Kidney (tissue), 13 donors: ENCODE measurements at regions not wholly inside any gene's neighbourhood (a gene's known extent, or its start where the extent isn't known, plus 50 kb on each side); places are given as distances from the start of the nearest gene placed in this dataset.
A peak's percentile ranks its signal among the peaks of the same experiment; 100 is the strongest.

Experiments used
- DNase-seq, 5 donors: peaks; one replicate each; pipeline ENCODE4 v3.0.0-alpha.2; 2013 to 2020
- FAIRE-seq: peaks from 2 replicates; lab custom pipeline; 2012; peaks lifted over from hg19 to GRCh38; lab: Jason Lieb, UNC
- H3K27ac ChIP-seq, 2 donors: one replicate each; pipeline ENCODE4 v1.7.0; 2013; ENCODE audit warnings: low read depth in 2 of 2, low read length in 2 of 2, inconsistent platforms in 1 of 2
- H3K27me3 ChIP-seq: one replicate; pipeline ENCODE4 v1.7.1; 2013; ENCODE audit warnings: low read length, inconsistent platforms; ENCODE audit not compliant: control insufficient read depth, insufficient read depth
- H3K36me3 ChIP-seq, 3 donors: one replicate each; pipeline versions ENCODE4 v1.7.0 to v1.7.1; 2013; ENCODE audit warnings: low read length in 3 of 3, control low read depth in 1 of 3, inconsistent platforms in 1 of 3; ENCODE audit not compliant: insufficient read depth in 3 of 3, control insufficient read depth in 2 of 3
- H3K4me1 ChIP-seq, 3 donors: one replicate each; pipeline versions ENCODE4 v1.7.0 to v1.7.1; 2013; ENCODE audit warnings: low read length in 3 of 3, inconsistent platforms in 1 of 3, low read depth in 1 of 3; ENCODE audit not compliant: control insufficient read depth in 2 of 3, insufficient read depth in 2 of 3
- H3K4me3 ChIP-seq, 3 donors: one replicate each; pipeline versions ENCODE4 v1.7.0 to v1.8.1; 2013; ENCODE audit warnings: low read length in 3 of 3, control low read depth in 1 of 3, inconsistent platforms in 1 of 3
- H3K9ac ChIP-seq, 3 donors: one replicate each; pipeline versions ENCODE4 v1.7.0 to v1.7.1; 2013; ENCODE audit warnings: low read length in 3 of 3, control low read depth in 1 of 3, inconsistent platforms in 1 of 3
- H3K9me3 ChIP-seq, 3 donors: one replicate each; pipeline versions ENCODE4 v1.7.0 to v1.7.1; 2013; ENCODE audit warnings: low read length in 3 of 3, control low read depth in 1 of 3, inconsistent platforms in 1 of 3; ENCODE audit not compliant: control insufficient read depth in 2 of 3, insufficient read depth in 1 of 3
- intact Hi-C: fragments of 100-400 bp; cut with DNase I; formaldehyde crosslinking; loops from one replicate; pipeline ENCODE4 v1.11.1; 2022
- TF ChIP-seq, protein P1 (sequence below): IDR thresholded peaks from 3 replicates; pipeline ENCODE4 v1.5.1; 2012; ENCODE audit warnings: mild to moderate bottlenecking, moderate library complexity, borderline replicate concordance; ENCODE audit not compliant: insufficient read depth; ENCODE audit errors: extremely low read depth
- donor health status: control.
- donor health status: control.
- donor health status: control.
- donor health status: control.
- donor health status: control.
- donor health status: DM: yes; HTN: yes; CAD: no.
- donor health status: Normal renal cell carcinoma (clear cell type).

DNA sequence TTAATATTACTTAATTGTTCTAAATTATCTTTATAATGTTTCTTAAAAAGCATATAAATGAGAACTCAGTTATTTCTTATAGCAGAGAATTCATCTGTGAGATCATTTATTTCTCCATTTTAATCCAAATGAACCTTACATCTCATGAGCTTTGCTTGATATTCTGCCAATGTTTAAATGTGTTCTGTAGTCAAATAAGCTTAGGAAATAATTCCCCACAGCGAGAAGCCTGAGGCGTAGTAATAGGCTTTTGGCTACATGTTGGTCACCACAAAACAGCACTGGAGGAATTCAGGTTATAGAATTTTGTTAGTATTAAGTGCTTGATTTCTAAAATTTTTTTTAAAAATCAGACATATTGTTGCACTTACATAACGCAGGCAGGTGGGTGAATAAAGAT lies 585.3 kb upstream of the RORB start:
- no peaks in the 10 kb centered on the region for H3K9me3 ChIP-seq
- H3K9ac ChIP-seq = no peak overlapping the region
- intact Hi-C loops = no loop called here
- DNase-seq (no peak), FAIRE-seq (peak; percentile 29)
- no peak overlapping the region for H3K27ac ChIP-seq
- no peak overlapping the region for H3K4me3 ChIP-seq
- no peaks in the 10 kb centered on the region for H3K27me3 ChIP-seq
- no peaks in the 10 kb centered on the region for H3K4me1 ChIP-seq
- H3K36me3 ChIP-seq = no peaks in the 10 kb centered on the region
- TF ChIP-seq, protein P1, sequence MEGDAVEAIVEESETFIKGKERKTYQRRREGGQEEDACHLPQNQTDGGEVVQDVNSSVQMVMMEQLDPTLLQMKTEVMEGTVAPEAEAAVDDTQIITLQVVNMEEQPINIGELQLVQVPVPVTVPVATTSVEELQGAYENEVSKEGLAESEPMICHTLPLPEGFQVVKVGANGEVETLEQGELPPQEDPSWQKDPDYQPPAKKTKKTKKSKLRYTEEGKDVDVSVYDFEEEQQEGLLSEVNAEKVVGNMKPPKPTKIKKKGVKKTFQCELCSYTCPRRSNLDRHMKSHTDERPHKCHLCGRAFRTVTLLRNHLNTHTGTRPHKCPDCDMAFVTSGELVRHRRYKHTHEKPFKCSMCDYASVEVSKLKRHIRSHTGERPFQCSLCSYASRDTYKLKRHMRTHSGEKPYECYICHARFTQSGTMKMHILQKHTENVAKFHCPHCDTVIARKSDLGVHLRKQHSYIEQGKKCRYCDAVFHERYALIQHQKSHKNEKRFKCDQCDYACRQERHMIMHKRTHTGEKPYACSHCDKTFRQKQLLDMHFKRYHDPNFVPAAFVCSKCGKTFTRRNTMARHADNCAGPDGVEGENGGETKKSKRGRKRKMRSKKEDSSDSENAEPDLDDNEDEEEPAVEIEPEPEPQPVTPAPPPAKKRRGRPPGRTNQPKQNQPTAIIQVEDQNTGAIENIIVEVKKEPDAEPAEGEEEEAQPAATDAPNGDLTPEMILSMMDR = no peak

DNA sequence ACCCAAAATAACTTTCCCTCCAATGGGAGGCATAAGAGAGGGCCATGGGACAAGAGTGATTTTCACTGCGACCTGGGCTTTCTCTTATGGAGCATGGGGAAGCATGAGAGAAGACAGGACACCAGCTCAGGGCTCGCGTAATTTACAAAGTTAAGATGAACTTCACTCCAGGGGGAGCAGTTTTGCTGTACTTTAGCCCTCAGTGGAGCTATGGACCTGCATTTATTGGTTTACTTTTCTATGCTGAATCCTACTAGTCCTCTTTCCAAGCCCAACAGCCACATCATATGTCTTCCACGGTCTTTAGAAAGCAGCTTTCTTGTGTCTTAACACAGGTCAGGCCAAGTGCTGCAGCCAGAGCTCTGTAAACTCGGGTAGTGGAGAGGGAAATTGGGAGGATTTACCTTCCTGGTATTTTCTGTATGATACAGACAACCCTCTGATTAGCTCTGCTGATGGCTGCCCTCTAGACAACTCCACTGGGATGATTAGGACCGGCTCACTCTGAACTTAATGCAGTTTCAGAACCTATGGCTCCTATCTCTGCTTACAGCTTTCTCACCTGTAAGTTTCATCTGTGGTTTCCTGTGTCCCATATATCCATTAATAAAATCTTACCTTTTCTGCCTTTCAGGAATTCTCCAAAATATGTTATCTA lies 581.0 kb upstream of the RORB start:
- H3K9me3 ChIP-seq = no peaks in the 10 kb centered on the region
- H3K4me3 ChIP-seq = no peak overlapping the region
- H3K4me1 ChIP-seq = no peaks in the 10 kb centered on the region
- intact Hi-C loops = no loop called here
- H3K27me3 ChIP-seq = no peaks in the 10 kb centered on the region
- H3K36me3 ChIP-seq = no peaks in the 10 kb centered on the region
- no peak overlapping the region for H3K9ac ChIP-seq
- FAIRE-seq = no peak
- no peak overlapping the region for H3K27ac ChIP-seq
- TF ChIP-seq, protein P1 = no peak
- peak in 2 of 5 donors; percentile 4 to 17 for DNase-seq

DNA sequence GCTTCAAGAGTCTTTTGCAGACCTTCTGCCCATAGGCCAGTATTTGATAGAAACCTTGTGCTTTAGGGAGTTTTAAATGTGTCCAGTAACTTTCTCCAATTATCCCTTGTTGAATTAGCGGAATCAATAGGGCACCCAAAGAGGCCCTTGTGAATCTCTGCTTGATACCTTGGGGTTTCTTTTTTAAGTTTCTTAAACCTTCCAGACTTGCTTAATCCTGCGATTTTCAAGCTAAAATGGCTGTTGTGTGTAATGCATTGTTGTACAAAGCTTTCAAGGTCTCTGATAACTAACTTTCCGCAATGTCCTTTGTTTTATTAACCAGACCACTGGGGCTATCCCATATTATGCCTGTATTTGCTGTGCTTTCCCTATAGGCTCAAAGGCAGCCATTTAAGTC lies 577.4 kb upstream of the RORB start:
- DNase-seq (no peak), FAIRE-seq (no peak)
- Histone ChIP-seq H3K9me3 (no peaks in the 10 kb centered on the region), H3K36me3 (no peaks in the 10 kb centered on the region), H3K27me3 (no peaks in the 10 kb centered on the region), H3K4me3 (no peak overlapping the region), H3K9ac (no peak overlapping the region), H3K27ac (no peak overlapping the region), H3K4me1 (no peaks in the 10 kb centered on the region)
- TF ChIP-seq, protein P1 = no peak
- intact Hi-C loops = no loop called here

DNA sequence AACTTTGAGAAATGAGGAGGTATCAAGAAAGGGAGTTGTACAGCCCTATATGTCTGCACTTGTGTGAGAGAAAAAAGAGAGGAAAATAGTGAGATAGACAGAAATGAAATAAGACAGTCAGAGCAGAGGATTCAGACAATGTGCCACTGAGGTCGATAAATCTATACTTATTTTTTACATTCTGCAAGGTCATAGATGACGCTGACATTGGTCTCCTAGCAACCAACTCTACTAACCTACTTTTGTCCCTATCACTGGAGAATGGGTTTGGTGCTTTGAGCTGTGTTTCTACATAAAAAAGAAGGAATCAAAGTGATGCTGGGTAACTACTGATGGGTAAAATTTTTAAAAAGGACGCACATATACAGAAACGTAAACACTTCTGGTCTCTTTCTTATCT lies 573.3 kb upstream of the RORB start:
- FAIRE-seq (no peak), DNase-seq (no peak)
- no peaks in the 10 kb centered on the region for H3K9me3 ChIP-seq
- H3K27me3 ChIP-seq = no peaks in the 10 kb centered on the region
- no peak overlapping the region for H3K9ac ChIP-seq
- H3K4me3 ChIP-seq = no peak overlapping the region
- H3K27ac ChIP-seq = no peak overlapping the region
- H3K36me3 ChIP-seq = no peaks in the 10 kb centered on the region
- H3K4me1 ChIP-seq = no peaks in the 10 kb centered on the region
- TF ChIP-seq, protein P1 = no peak
- intact Hi-C loops = no loop called here
